Heart left ventricle (tissue), 13 donors: ENCODE measurements at regions not wholly inside any gene's neighbourhood (a gene's known extent, or its start where the extent isn't known, plus 50 kb on each side); places are given as distances from the start of the nearest gene placed in this dataset.

Experiments used
- POLR2A ChIP-seq, 2 donors: fragments of 450-650 bp; IDR thresholded peaks; one replicate each; pipeline ENCODE4 v1.6.1; 2017; ENCODE audit warnings: antibody characterized with exemption in 2 of 2, mild to moderate bottlenecking in 2 of 2, moderate library complexity in 2 of 2
- TF ChIP-seq, protein P1 (sequence below), 12 donors: fragments of 200-600 bp; sonication (generic) in 4 of 12; IDR thresholded peaks; one replicate each; pipeline versions ENCODE4 v1.5.0 to v1.8.0; 2018 to 2022; ENCODE audit warnings: antibody characterized with exemption in 12 of 12, mild to moderate bottlenecking in 5 of 12
- donor health status: ischemic (EF 13 %, LVEDD 7.1; RV severe dilation, severe dysfunction).
- donor health status: DM: no; HTN: yes; CAD: no.
- donor health status: DM: no; HTN: no; CAD: no.
- donor health status: ischemic (EF 25% LVEDD 6.9; RV normal size, moderate dysfunction).
- donor health status: ischemic (EF 25% LVEDD 5.7; RV mildly dilated, moderate dysfunction).
- donor health status: ischemic (EF 35%, LVEDD 5.7; RV mildly dilated, moderate dysfunction).
- donor health status: nonischemic (EF 11% LVEDD 7.7; RV severe dilation, severe dysfunction).
- donor health status: DM: yes; HTN: yes; CAD: no.
- donor health status: PGD.
- donor health status: ischemic (EF 29% LVEDD 5.4; RV normal size, mild dysfunction).
- donor health status: nonischemic (EF 23%, LVEDD 6.1; RV moderate dilation, normal function).

DNA sequence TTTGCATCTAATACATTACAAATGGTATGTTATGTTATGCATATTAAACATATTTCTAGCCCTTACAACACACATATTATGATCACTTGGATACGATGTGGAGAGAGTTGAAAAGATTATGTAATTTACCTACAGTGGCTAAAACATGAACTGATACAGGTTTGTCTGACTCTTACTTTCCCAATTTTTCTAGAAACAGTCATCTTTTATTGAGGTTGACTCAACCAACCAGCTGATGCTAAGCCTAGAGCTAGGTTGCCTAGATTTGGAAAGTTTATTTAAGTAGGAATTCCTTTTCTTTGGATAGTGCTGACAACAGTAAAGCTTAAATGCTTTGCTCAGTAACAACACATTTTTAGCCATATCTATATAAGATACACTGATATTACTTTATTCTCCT is 1215.1 kb downstream of the ADGRL3 start:
- TF ChIP-seq, protein P1, sequence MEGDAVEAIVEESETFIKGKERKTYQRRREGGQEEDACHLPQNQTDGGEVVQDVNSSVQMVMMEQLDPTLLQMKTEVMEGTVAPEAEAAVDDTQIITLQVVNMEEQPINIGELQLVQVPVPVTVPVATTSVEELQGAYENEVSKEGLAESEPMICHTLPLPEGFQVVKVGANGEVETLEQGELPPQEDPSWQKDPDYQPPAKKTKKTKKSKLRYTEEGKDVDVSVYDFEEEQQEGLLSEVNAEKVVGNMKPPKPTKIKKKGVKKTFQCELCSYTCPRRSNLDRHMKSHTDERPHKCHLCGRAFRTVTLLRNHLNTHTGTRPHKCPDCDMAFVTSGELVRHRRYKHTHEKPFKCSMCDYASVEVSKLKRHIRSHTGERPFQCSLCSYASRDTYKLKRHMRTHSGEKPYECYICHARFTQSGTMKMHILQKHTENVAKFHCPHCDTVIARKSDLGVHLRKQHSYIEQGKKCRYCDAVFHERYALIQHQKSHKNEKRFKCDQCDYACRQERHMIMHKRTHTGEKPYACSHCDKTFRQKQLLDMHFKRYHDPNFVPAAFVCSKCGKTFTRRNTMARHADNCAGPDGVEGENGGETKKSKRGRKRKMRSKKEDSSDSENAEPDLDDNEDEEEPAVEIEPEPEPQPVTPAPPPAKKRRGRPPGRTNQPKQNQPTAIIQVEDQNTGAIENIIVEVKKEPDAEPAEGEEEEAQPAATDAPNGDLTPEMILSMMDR (IDR thresholded peaks at IDR 0.05) = no peak
- TF ChIP-seq POLR2A (IDR thresholded peaks at IDR 0.05) = no peak
